ENCODE measurements at regions not wholly inside any gene's neighbourhood (a gene's known extent, or its start where the extent isn't known, plus 50 kb on each side); places are given as distances from the start of the nearest gene placed in this dataset.

DNA sequence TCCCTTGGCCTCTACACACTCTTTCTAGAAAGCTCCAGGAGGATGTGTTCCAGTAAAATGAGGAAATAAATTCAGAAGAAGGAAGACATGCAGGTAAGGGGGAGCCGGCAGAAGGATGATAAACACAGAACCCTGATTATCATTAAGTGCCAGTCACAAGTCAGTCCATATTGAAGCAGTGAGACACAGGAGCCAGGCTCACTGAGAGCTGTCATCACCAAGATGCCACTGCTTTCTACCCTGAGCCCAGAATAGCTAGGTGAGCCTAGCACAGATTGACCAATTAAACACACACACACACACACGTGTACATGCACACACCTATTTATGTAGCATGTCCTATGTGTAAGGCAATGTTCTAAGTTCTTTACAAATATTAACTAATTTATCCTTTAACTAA lies 211.4 kb upstream of the IPO5 start:
- TF ChIP-seq EZH2phosphoT487 (IDR thresholded peaks at IDR 0.05; ENCODE audit: borderline replicate concordance, low read depth) (no peak), CTCF (IDR thresholded peaks at IDR 0.05) (no peak), GABPA (IDR thresholded peaks at IDR 0.05; ENCODE audit: low read depth) (no peak), ZBTB33 (IDR thresholded peaks at IDR 0.05; ENCODE audit: borderline replicate concordance, low read depth) (no peak)
